ENCODE measurements at regions not wholly inside any gene's neighbourhood (a gene's known extent, or its start where the extent isn't known, plus 50 kb on each side); places are given as distances from the start of the nearest gene placed in this dataset.

- TF ChIP-seq, protein P1, sequence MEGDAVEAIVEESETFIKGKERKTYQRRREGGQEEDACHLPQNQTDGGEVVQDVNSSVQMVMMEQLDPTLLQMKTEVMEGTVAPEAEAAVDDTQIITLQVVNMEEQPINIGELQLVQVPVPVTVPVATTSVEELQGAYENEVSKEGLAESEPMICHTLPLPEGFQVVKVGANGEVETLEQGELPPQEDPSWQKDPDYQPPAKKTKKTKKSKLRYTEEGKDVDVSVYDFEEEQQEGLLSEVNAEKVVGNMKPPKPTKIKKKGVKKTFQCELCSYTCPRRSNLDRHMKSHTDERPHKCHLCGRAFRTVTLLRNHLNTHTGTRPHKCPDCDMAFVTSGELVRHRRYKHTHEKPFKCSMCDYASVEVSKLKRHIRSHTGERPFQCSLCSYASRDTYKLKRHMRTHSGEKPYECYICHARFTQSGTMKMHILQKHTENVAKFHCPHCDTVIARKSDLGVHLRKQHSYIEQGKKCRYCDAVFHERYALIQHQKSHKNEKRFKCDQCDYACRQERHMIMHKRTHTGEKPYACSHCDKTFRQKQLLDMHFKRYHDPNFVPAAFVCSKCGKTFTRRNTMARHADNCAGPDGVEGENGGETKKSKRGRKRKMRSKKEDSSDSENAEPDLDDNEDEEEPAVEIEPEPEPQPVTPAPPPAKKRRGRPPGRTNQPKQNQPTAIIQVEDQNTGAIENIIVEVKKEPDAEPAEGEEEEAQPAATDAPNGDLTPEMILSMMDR (IDR thresholded peaks at IDR 0.05), result no peak
- TF ChIP-seq POLR2A (IDR thresholded peaks at IDR 0.05), result no peak
Measured at GRCh38 chr16:26601335-26601734, 465.4 kb upstream of the C16orf82 start.
